H9 (cell line): ENCODE measurements at regions not wholly inside any gene's neighbourhood (a gene's known extent, or its start where the extent isn't known, plus 50 kb on each side); places are given as distances from the start of the nearest gene placed in this dataset.

ENCODE experiments used
- DNase-seq: peaks from one replicate; pipeline ENCODE4 v3.0.0-alpha.2; 2017
- H2AFZ ChIP-seq: one replicate; pipeline ENCODE4 v1.6.1; 2013; ENCODE audit warnings: mild to moderate bottlenecking, low read length, control low read depth, moderate library complexity
- H2AK5ac ChIP-seq: 2 replicates; pipeline ENCODE4 v1.6.1; 2013; ENCODE audit warnings: low read length, control low read depth, mixed read lengths; ENCODE audit not compliant: insufficient read length
- H2BK120ac ChIP-seq: one replicate; pipeline ENCODE4 v1.6.1; 2013; ENCODE audit warnings: low read depth, mild to moderate bottlenecking, low read length, control low read depth, inconsistent platforms; ENCODE audit not compliant: poor library complexity, severe bottlenecking
- H2BK12ac ChIP-seq: 2 replicates; pipeline ENCODE4 v1.6.1; 2013; ENCODE audit warnings: low read length, control low read depth, mixed read lengths, low read depth; ENCODE audit not compliant: insufficient read length
- H2BK15ac ChIP-seq: 2 replicates; pipeline ENCODE4 v1.6.1; 2013; ENCODE audit warnings: low read depth, low read length, control low read depth
- H2BK20ac ChIP-seq: one replicate; pipeline ENCODE4 v1.6.1; 2013; ENCODE audit warnings: low read depth, mild to moderate bottlenecking, low read length, control low read depth, inconsistent platforms; ENCODE audit not compliant: poor library complexity, severe bottlenecking
- H2BK5ac ChIP-seq: 2 replicates; pipeline ENCODE4 v1.6.1; 2013; ENCODE audit warnings: low read length, control low read depth, mixed read lengths; ENCODE audit not compliant: insufficient read length
- H3K14ac ChIP-seq: 2 replicates; pipeline ENCODE4 v1.6.1; 2013; ENCODE audit warnings: low read length, control low read depth; ENCODE audit not compliant: insufficient read depth
- H3K18ac ChIP-seq: 2 replicates; pipeline ENCODE4 v1.6.1; 2013; ENCODE audit warnings: low read depth, mild to moderate bottlenecking, mixed read lengths, low read length, control low read depth; ENCODE audit not compliant: insufficient read length
- H3K23ac ChIP-seq: 2 replicates; pipeline ENCODE4 v1.6.1; 2013; ENCODE audit warnings: low read length, control low read depth, mixed read lengths, low read depth; ENCODE audit not compliant: insufficient read length
- H3K23me2 ChIP-seq: 2 replicates; pipeline ENCODE4 v1.6.1; 2013; ENCODE audit warnings: low read depth, mild to moderate bottlenecking, mixed read lengths, low read length, control low read depth; ENCODE audit not compliant: insufficient read length, poor library complexity, severe bottlenecking
- H3K27ac ChIP-seq: 2 replicates; pipeline ENCODE4 v1.5.1; 2013; ENCODE audit warnings: low read length, control low read depth, mixed read lengths, low read depth; ENCODE audit not compliant: insufficient read length
- H3K27me3 ChIP-seq: 2 replicates; pipeline ENCODE4 v1.6.1; 2013; ENCODE audit warnings: low read length, control low read depth, inconsistent platforms; ENCODE audit not compliant: insufficient read depth
- H3K4ac ChIP-seq: 2 replicates; pipeline ENCODE4 v1.6.1; 2013; ENCODE audit warnings: low read depth, mild to moderate bottlenecking, control low read depth, inconsistent platforms, low read length, moderate library complexity
- H3K4me1 ChIP-seq: 2 replicates; pipeline ENCODE4 v1.6.1; 2013; ENCODE audit warnings: low read length, control low read depth, inconsistent platforms; ENCODE audit not compliant: insufficient read depth
- H3K4me2 ChIP-seq: 2 replicates; pipeline ENCODE4 v1.6.1; 2013; ENCODE audit warnings: low read length, control low read depth, mixed read lengths; ENCODE audit not compliant: insufficient read length, insufficient read depth
- H3K56ac ChIP-seq: 2 replicates; pipeline ENCODE4 v1.6.1; 2013; ENCODE audit warnings: low read depth, mild to moderate bottlenecking, mixed read lengths, low read length, control low read depth; ENCODE audit not compliant: insufficient read length
- H3K79me1 ChIP-seq: 2 replicates; pipeline ENCODE4 v1.6.1; 2013; ENCODE audit warnings: low read depth, mild to moderate bottlenecking, moderate library complexity, low read length, control low read depth, inconsistent platforms; ENCODE audit not compliant: insufficient read depth, poor library complexity, severe bottlenecking
- H3K79me2 ChIP-seq: 2 replicates; pipeline ENCODE4 v1.6.1; 2013; ENCODE audit warnings: low read length, control low read depth, inconsistent platforms; ENCODE audit not compliant: insufficient read depth
- H3K9ac ChIP-seq: 2 replicates; pipeline ENCODE4 v1.6.1; 2013; ENCODE audit warnings: low read length, control low read depth, mixed read lengths; ENCODE audit not compliant: insufficient read length; ENCODE audit errors: extremely low read depth
- H3K9me3 ChIP-seq: one replicate; pipeline ENCODE4 v1.6.1; 2013; ENCODE audit warnings: low read depth, low read length, inconsistent platforms; ENCODE audit not compliant: control insufficient read depth
- H3T11ph ChIP-seq: one replicate; pipeline ENCODE4 v1.6.1; 2013; ENCODE audit warnings: mild to moderate bottlenecking, low read length, control low read depth, inconsistent platforms
- H4K20me1 ChIP-seq: one replicate; pipeline ENCODE4 v1.6.1; 2013; ENCODE audit not compliant: control insufficient read depth, insufficient read length, insufficient read depth
- H4K5ac ChIP-seq: 2 replicates; pipeline ENCODE4 v1.6.1; 2013; ENCODE audit warnings: low read depth, mild to moderate bottlenecking, mixed read lengths, low read length, control low read depth; ENCODE audit not compliant: insufficient read length
- H4K8ac ChIP-seq: replicated peaks from 2 replicates; pipeline ENCODE4 v1.6.1; 2013; ENCODE audit warnings: low read length, control low read depth, mixed read lengths, low read depth; ENCODE audit not compliant: insufficient read length
- H4K91ac ChIP-seq: 2 replicates; pipeline ENCODE4 v1.6.1; 2013; ENCODE audit warnings: low read depth, mild to moderate bottlenecking, moderate library complexity, mixed read lengths, low read length, control low read depth; ENCODE audit not compliant: insufficient read length
- H3K27ac Mint-ChIP-seq, 3 experiments: 2 replicates in 2 of 3; 3 replicates in 1 of 3; pipeline ENCODE4 v1.8.0; 2020 to 2021; ENCODE audit warnings: mixed read lengths in 3 of 3, mild to moderate bottlenecking in 1 of 3, moderate library complexity in 1 of 3
- H3K27me3 Mint-ChIP-seq: 2 replicates; pipeline ENCODE4 v1.8.0; 2021; ENCODE audit warnings: low read depth, mild to moderate bottlenecking, moderate library complexity, mixed read lengths
- H3K36me3 Mint-ChIP-seq, 3 experiments: 2 replicates in 2 of 3; 3 replicates in 1 of 3; pipeline ENCODE4 v1.8.0; 2020 to 2021; ENCODE audit warnings: low read depth in 3 of 3, mixed read lengths in 3 of 3; ENCODE audit not compliant: insufficient read depth in 1 of 3
- H3K4me1 Mint-ChIP-seq, 2 experiments: 2 replicates each; pipeline ENCODE4 v1.8.0; 2020; ENCODE audit warnings: mixed read lengths in 2 of 2
- H3K4me3 Mint-ChIP-seq, 2 experiments: 2 replicates in 1 of 2; 3 replicates in 1 of 2; pipeline ENCODE4 v1.8.0; 2020 to 2021; ENCODE audit warnings: mild to moderate bottlenecking in 2 of 2, mixed read lengths in 2 of 2, moderate library complexity in 1 of 2
- H3K9me3 Mint-ChIP-seq, 2 experiments: 2 replicates in 1 of 2; 3 replicates in 1 of 2; pipeline ENCODE4 v1.8.0; 2020; ENCODE audit warnings: mild to moderate bottlenecking in 2 of 2, mixed read lengths in 2 of 2, moderate library complexity in 1 of 2
- CTCF ChIP-seq: fragments of 200-600 bp; sonication (generic); conservative IDR thresholded peaks from 3 replicates; pipeline ENCODE4 v1.8.0; 2021; ENCODE audit warnings: antibody characterized with exemption, mild to moderate bottlenecking

- no peak overlapping the region for H4K8ac ChIP-seq
- Mint-ChIP-seq H3K4me3 (no peak overlapping the region), H3K4me1 (peaks cover 6 to 8% of the 10 kb centered on the region in 2 experiments; a peak in 3 of 4 replicates), H3K9me3 (no peaks in the 10 kb centered on the region), H3K27ac (no peak overlapping the region), H3K27me3 (no peaks in the 10 kb centered on the region), H3K36me3 (no peaks in the 10 kb centered on the region)
- no peaks in the 10 kb centered on the region for H3K9me3 ChIP-seq
- no peak overlapping the region for H3K9ac ChIP-seq
- H4K91ac ChIP-seq, result no peak overlapping the region
- H2BK5ac ChIP-seq, result no peak overlapping the region
- no peak overlapping the region for H2BK15ac ChIP-seq
- no peak overlapping the region for H3K18ac ChIP-seq
- DNase-seq, result no peak
- H2BK12ac ChIP-seq, result no peak overlapping the region
- no peak overlapping the region for H3K27ac ChIP-seq
- H4K20me1 ChIP-seq, result peaks cover 3% of the 10 kb centered on the region
- H2BK120ac ChIP-seq, result no peak overlapping the region
- H2AK5ac ChIP-seq, result no peak overlapping the region
- no peak overlapping the region for H3K4me2 ChIP-seq
- no peaks in the 10 kb centered on the region for H3K79me2 ChIP-seq
- H3K27me3 ChIP-seq, result no peaks in the 10 kb centered on the region
- no peak overlapping the region for H3K23ac ChIP-seq
- TF ChIP-seq CTCF, result no peak
- H3K79me1 ChIP-seq, result no peaks in the 10 kb centered on the region
- no peaks in the 10 kb centered on the region for H3K23me2 ChIP-seq
- H4K5ac ChIP-seq, result no peak overlapping the region
- no peak overlapping the region for H2AFZ ChIP-seq
- H3K14ac ChIP-seq, result no peak overlapping the region
- no peak overlapping the region for H3K56ac ChIP-seq
- H2BK20ac ChIP-seq, result no peak overlapping the region
- no peak overlapping the region for H3T11ph ChIP-seq
- no peaks in the 10 kb centered on the region for H3K4me1 ChIP-seq
- H3K4ac ChIP-seq, result no peak overlapping the region
Measured at GRCh38 chr10:25744574-25744973, 189.5 kb upstream of the MYO3A start.
